ENCODE measurements at regions not wholly inside any gene's neighbourhood (a gene's known extent, or its start where the extent isn't known, plus 50 kb on each side); places are given as distances from the start of the nearest gene placed in this dataset.
"Not testable (repeated sequence)": the region's sequence is repeated elsewhere in the genome, so short reads cannot be mapped to it uniquely, and the experiment has no call there.

DNA sequence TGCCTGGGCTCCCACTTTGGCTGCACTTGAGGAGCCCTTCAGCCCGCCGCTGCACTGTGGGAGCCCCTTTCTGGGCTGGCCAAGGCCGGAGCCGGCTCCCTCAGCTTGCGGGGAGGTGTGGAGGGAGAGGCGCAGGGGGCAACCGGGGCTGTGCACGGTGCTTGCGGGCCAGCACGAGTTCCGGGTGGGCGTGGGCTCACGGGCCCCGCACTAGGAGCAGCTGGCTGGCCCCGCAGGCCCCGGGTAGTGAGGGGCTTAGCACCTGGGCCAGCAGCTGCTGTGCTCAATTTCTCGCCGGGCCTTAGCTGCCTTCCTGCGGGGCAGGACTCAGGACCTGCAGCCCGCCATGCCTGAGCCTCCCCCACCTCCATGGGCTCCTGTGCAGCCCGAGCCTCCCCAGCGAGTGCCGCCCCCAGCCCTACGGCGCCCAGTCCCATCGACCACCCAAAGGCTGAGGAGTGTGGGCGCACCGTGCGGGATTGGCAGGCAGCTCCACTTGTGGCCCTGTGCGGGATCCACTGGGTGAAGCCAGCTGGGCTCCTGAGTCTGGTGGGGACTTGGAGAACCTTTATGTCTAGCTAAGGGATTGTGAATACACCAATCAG lies 79.9 kb upstream of the HMGA2 start:
- H3K4me1 ChIP-seq (ENCODE audit: control insufficient read depth, insufficient read depth, low read length): not testable (repeated sequence)

DNA sequence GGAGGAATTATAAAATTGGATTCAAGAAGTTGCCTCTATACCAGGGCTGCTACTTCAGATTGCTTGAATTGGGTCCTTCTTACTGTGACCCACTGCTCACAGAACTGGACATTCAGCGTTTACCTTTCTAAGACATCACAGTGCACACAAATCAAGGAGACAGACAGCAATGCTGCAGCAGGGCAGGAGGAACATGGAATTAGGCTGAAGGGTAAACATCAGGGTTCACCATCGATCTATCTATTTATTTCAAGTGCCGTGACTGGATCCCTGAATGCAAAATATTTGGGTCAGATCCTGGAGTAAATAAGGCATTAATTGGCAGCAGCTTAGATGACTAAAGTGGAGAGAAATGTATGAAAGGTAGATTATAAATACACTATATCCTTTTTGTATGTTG lies 76.9 kb upstream of the HMGA2 start:
- Histone ChIP-seq H3K36me3 (ENCODE audit: control insufficient read depth, insufficient read depth, low read length) (no peaks in the 10 kb centered on the region), H3K4me3 (ENCODE audit: low read length) (no peak overlapping the region), H3K4me1 (ENCODE audit: control insufficient read depth, insufficient read depth, low read length) (no peaks in the 10 kb centered on the region), H3K27ac (ENCODE audit: low read depth, low read length) (no peak overlapping the region), H3K27me3 (ENCODE audit: control insufficient read depth, insufficient read depth, low read length) (no peaks in the 10 kb centered on the region), H3K9ac (ENCODE audit: low read length) (no peak overlapping the region)

More for the DNA sequence above, 79.9 kb upstream of the HMGA2 start:
- H3K4me3 ChIP-seq (ENCODE audit: low read length); H3K9ac ChIP-seq (ENCODE audit: low read length); H3K27ac ChIP-seq (ENCODE audit: low read depth, low read length); H3K27me3 ChIP-seq (ENCODE audit: control insufficient read depth, insufficient read depth, low read length); H3K36me3 ChIP-seq (ENCODE audit: control insufficient read depth, insufficient read depth, low read length): not testable (repeated sequence)

GRCh38 chr12:65748332-65748731 lies 76.0 kb upstream of the HMGA2 start:
- Histone ChIP-seq H3K36me3 (ENCODE audit: control insufficient read depth, insufficient read depth, low read length) (no peaks in the 10 kb centered on the region), H3K4me1 (ENCODE audit: control insufficient read depth, insufficient read depth, low read length) (no peaks in the 10 kb centered on the region), H3K4me3 (ENCODE audit: low read length) (no peak overlapping the region), H3K27me3 (ENCODE audit: control insufficient read depth, insufficient read depth, low read length) (no peaks in the 10 kb centered on the region), H3K9ac (ENCODE audit: low read length) (no peak overlapping the region), H3K27ac (ENCODE audit: low read depth, low read length) (no peak overlapping the region)

GRCh38 chr12:65754290-65754689 lies 70.0 kb upstream of the HMGA2 start:
- no peak overlapping the region for H3K9ac ChIP-seq (ENCODE audit: low read length)
- no peaks in the 10 kb centered on the region for H3K27me3 ChIP-seq (ENCODE audit: control insufficient read depth, insufficient read depth, low read length)
- H3K4me3 ChIP-seq (ENCODE audit: low read length): no peak overlapping the region
- H3K27ac ChIP-seq (ENCODE audit: low read depth, low read length): no peak overlapping the region
- H3K4me1 ChIP-seq (ENCODE audit: control insufficient read depth, insufficient read depth, low read length): no peaks in the 10 kb centered on the region
- H3K36me3 ChIP-seq (ENCODE audit: control insufficient read depth, insufficient read depth, low read length): no peaks in the 10 kb centered on the region

- Histone ChIP-seq H3K4me1 (ENCODE audit: control insufficient read depth, insufficient read depth, low read length) (no peaks in the 10 kb centered on the region), H3K27me3 (ENCODE audit: control insufficient read depth, insufficient read depth, low read length) (no peaks in the 10 kb centered on the region), H3K4me3 (ENCODE audit: low read length) (no peak overlapping the region), H3K27ac (ENCODE audit: low read depth, low read length) (no peak overlapping the region), H3K36me3 (ENCODE audit: control insufficient read depth, insufficient read depth, low read length) (no peaks in the 10 kb centered on the region), H3K9ac (ENCODE audit: low read length) (no peak overlapping the region)
Observed at GRCh38 chr12:65754744-65755595, 69.3 kb upstream of the HMGA2 start.

DNA sequence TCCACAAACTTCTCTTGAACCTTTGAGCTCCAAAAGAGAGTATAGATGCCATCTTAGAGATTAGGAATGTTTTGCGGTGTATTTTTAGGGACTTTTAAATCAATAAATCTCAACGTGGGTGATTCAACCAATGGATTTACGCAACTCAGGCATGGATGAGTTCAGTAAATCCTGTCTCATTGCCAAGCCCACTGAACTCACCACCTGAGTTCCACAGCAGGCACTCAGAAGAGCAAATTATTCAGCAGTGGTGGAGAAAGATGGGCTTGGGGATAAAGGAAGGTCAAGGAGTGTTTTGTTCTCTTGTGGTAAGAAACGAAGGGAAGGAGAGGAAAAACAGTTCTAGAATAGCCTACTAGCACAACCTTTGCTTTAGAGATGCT lies 68.7 kb upstream of the HMGA2 start:
- H3K4me3 ChIP-seq (ENCODE audit: low read length): no peak overlapping the region
- no peaks in the 10 kb centered on the region for H3K36me3 ChIP-seq (ENCODE audit: control insufficient read depth, insufficient read depth, low read length)
- no peaks in the 10 kb centered on the region for H3K4me1 ChIP-seq (ENCODE audit: control insufficient read depth, insufficient read depth, low read length)
- no peak overlapping the region for H3K9ac ChIP-seq (ENCODE audit: low read length)
- no peak overlapping the region for H3K27ac ChIP-seq (ENCODE audit: low read depth, low read length)
- H3K27me3 ChIP-seq (ENCODE audit: control insufficient read depth, insufficient read depth, low read length): no peaks in the 10 kb centered on the region

- no peak overlapping the region for H3K4me3 ChIP-seq (ENCODE audit: low read length)
- H3K9ac ChIP-seq (ENCODE audit: low read length): no peak overlapping the region
- no peak overlapping the region for H3K27ac ChIP-seq (ENCODE audit: low read depth, low read length)
- H3K36me3 ChIP-seq (ENCODE audit: control insufficient read depth, insufficient read depth, low read length): no peaks in the 10 kb centered on the region
- H3K27me3 ChIP-seq (ENCODE audit: control insufficient read depth, insufficient read depth, low read length): no peaks in the 10 kb centered on the region
- H3K4me1 ChIP-seq (ENCODE audit: control insufficient read depth, insufficient read depth, low read length): no peaks in the 10 kb centered on the region
Observed at GRCh38 chr12:65756267-65756666, 68.0 kb upstream of the HMGA2 start.

- H3K27ac ChIP-seq (ENCODE audit: low read depth, low read length): no peak overlapping the region
- H3K4me1 ChIP-seq (ENCODE audit: control insufficient read depth, insufficient read depth, low read length): no peaks in the 10 kb centered on the region
- H3K36me3 ChIP-seq (ENCODE audit: control insufficient read depth, insufficient read depth, low read length): no peaks in the 10 kb centered on the region
- H3K9ac ChIP-seq (ENCODE audit: low read length): no peak overlapping the region
- H3K27me3 ChIP-seq (ENCODE audit: control insufficient read depth, insufficient read depth, low read length): no peaks in the 10 kb centered on the region
- no peak overlapping the region for H3K4me3 ChIP-seq (ENCODE audit: low read length)
Observed at GRCh38 chr12:65756956-65757511, 67.2 kb upstream of the HMGA2 start.

DNA sequence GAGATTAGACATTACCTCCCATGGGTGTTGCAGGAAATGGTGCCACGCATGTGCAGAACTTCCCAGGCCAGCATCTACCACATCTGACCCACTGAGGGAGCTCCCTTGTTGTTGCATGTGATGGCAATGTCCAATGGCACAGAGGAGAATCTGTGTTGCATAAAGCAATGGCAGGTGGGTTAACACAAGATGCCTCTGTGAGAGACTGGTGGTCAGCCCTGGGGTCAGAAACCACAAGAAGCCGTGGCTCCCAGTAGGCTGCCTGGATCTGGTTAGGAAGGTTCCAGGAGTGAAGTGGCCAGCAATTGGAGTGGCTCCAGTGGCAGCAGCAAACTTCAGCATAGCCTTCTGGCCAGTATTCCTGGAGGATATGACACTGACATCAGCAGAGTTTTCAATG lies 65.9 kb upstream of the HMGA2 start:
- Histone ChIP-seq H3K27me3 (ENCODE audit: control insufficient read depth, insufficient read depth, low read length) (no peaks in the 10 kb centered on the region), H3K36me3 (ENCODE audit: control insufficient read depth, insufficient read depth, low read length) (no peaks in the 10 kb centered on the region), H3K9ac (ENCODE audit: low read length) (no peak overlapping the region), H3K27ac (ENCODE audit: low read depth, low read length) (no peak overlapping the region), H3K4me1 (ENCODE audit: control insufficient read depth, insufficient read depth, low read length) (no peaks in the 10 kb centered on the region), H3K4me3 (ENCODE audit: low read length) (no peak overlapping the region)

DNA sequence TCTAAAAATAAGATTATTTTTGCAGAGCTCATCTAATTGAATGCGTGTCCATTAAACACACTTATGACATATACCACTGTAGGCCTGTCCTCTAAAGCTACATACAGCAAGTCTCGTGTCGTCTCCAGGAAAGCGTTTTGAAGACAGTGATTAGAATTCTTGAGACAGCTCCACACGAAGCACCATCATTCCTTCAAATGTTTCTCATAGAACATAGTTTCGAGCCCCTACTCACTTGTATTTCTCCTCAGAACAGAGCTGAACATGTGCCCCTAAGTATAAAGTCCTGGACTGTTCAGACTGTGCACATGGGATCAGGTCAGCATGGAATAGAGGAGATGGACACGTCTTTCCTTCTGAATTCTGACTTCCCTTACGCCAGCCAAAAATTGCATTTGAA lies 64.5 kb upstream of the HMGA2 start:
- Histone ChIP-seq H3K27me3 (ENCODE audit: control insufficient read depth, insufficient read depth, low read length) (no peaks in the 10 kb centered on the region), H3K4me1 (ENCODE audit: control insufficient read depth, insufficient read depth, low read length) (no peaks in the 10 kb centered on the region), H3K36me3 (ENCODE audit: control insufficient read depth, insufficient read depth, low read length) (no peaks in the 10 kb centered on the region), H3K4me3 (ENCODE audit: low read length) (no peak overlapping the region), H3K9ac (ENCODE audit: low read length) (no peak overlapping the region), H3K27ac (ENCODE audit: low read depth, low read length) (no peak overlapping the region)

DNA sequence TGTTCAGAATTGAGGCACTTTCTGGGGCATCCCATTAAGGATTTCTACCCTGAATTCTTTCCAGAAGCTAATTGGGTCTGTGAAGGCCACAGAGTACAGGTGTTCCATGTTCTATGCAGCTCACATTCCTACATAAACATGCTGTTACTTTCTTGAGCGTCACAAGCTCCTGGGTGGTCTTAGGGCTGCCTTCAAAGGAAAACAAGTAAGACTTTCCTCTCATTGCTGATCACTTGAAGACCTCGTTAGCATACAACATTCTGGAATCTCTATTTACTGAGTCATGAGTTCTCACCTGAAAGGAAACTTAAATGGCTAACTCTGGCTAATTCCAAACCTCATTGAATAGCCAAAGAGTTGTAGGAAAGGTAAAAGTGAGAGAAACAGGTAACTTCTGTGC lies 63.0 kb upstream of the HMGA2 start:
- Histone ChIP-seq H3K9ac (ENCODE audit: low read length) (no peak overlapping the region), H3K4me1 (ENCODE audit: control insufficient read depth, insufficient read depth, low read length) (no peaks in the 10 kb centered on the region), H3K4me3 (ENCODE audit: low read length) (no peak overlapping the region), H3K36me3 (ENCODE audit: control insufficient read depth, insufficient read depth, low read length) (no peaks in the 10 kb centered on the region), H3K27me3 (ENCODE audit: control insufficient read depth, insufficient read depth, low read length) (no peaks in the 10 kb centered on the region), H3K27ac (ENCODE audit: low read depth, low read length) (no peak overlapping the region)

- H3K36me3 ChIP-seq (ENCODE audit: control insufficient read depth, insufficient read depth, low read length): no peaks in the 10 kb centered on the region
- no peaks in the 10 kb centered on the region for H3K4me1 ChIP-seq (ENCODE audit: control insufficient read depth, insufficient read depth, low read length)
- H3K27ac ChIP-seq (ENCODE audit: low read depth, low read length): no peak overlapping the region
- no peak overlapping the region for H3K4me3 ChIP-seq (ENCODE audit: low read length)
- no peaks in the 10 kb centered on the region for H3K27me3 ChIP-seq (ENCODE audit: control insufficient read depth, insufficient read depth, low read length)
- no peak overlapping the region for H3K9ac ChIP-seq (ENCODE audit: low read length)
Observed at GRCh38 chr12:65764325-65764724, 60.0 kb upstream of the HMGA2 start.

DNA sequence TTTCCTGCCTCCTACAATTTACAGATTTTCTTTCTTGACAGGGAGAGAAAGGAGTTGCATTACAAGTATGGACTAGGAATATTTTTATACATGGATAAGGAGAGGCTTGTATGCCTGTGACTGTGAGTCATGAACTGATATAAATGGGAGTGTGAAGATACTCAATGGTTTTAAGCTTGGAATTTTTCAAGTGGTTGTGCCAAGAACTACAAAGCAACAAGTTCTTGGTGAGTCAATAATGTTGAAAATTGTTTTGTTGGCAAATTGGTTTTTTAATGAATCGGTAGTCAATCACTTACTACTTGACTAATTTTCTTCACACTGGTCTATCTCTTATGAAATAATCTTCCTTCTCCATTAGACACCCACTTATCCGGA lies 58.9 kb upstream of the HMGA2 start:
- Histone ChIP-seq H3K27me3 (ENCODE audit: control insufficient read depth, insufficient read depth, low read length) (no peaks in the 10 kb centered on the region), H3K4me1 (ENCODE audit: control insufficient read depth, insufficient read depth, low read length) (no peaks in the 10 kb centered on the region), H3K27ac (ENCODE audit: low read depth, low read length) (no peak overlapping the region)

More for the DNA sequence above, 58.9 kb upstream of the HMGA2 start:
- Histone ChIP-seq H3K9ac (ENCODE audit: low read length) (no peak overlapping the region), H3K36me3 (ENCODE audit: control insufficient read depth, insufficient read depth, low read length) (no peaks in the 10 kb centered on the region), H3K4me3 (ENCODE audit: low read length) (no peak overlapping the region)

All from rectal smooth muscle tissue (tissue), 1 donor.